Lung (tissue), 11 donors: ENCODE measurements at regions not wholly inside any gene's neighbourhood (a gene's known extent, or its start where the extent isn't known, plus 50 kb on each side); places are given as distances from the start of the nearest gene placed in this dataset.

Experiments used
- ATAC-seq: fragments of 200-7000 bp; cut with Tn5 transposase; one replicate; pipeline ENCODE4 v1.9.1; 2020; ENCODE audit warnings: moderate number of reproducible peaks; ENCODE audit not compliant: insufficient read depth, low FRiP score
- DNase-seq, 3 donors: peaks; one replicate each; pipeline ENCODE4 v3.0.0-alpha.2; 2013 to 2017
- H3K27ac ChIP-seq, 2 donors: one replicate each; pipeline ENCODE4 v1.5.1; 2013; ENCODE audit warnings: mild to moderate bottlenecking in 2 of 2, moderate library complexity in 2 of 2, control low read depth in 1 of 2, inconsistent platforms in 1 of 2, low read depth in 1 of 2, low read length in 1 of 2
- H3K27me3 ChIP-seq, 3 donors: one replicate each; pipeline ENCODE4 v1.5.1; 2013; ENCODE audit warnings: low read length in 2 of 3; ENCODE audit not compliant: control insufficient read depth in 3 of 3, insufficient read depth in 3 of 3
- H3K36me3 ChIP-seq, 4 donors: one replicate each; pipeline ENCODE4 v1.5.1; 2013; ENCODE audit warnings: low read length in 4 of 4, mild to moderate bottlenecking in 1 of 4, moderate library complexity in 1 of 4; ENCODE audit not compliant: control insufficient read depth in 4 of 4, insufficient read depth in 4 of 4
- H3K4me1 ChIP-seq, 5 donors: one replicate each; pipeline ENCODE4 v1.5.1; 2013; ENCODE audit warnings: low read length in 5 of 5, mild to moderate bottlenecking in 2 of 5, moderate library complexity in 1 of 5; ENCODE audit not compliant: control insufficient read depth in 5 of 5, insufficient read depth in 5 of 5
- H3K4me3 ChIP-seq: one replicate; pipeline ENCODE4 v1.5.1; 2013; ENCODE audit warnings: mild to moderate bottlenecking, control low read depth, moderate library complexity
- H3K9ac ChIP-seq, 2 donors: one replicate each; pipeline ENCODE4 v1.5.1; 2013; ENCODE audit warnings: low read length in 2 of 2, control low read depth in 1 of 2; ENCODE audit not compliant: insufficient read depth in 1 of 2
- H3K9me3 ChIP-seq, 4 donors: one replicate each; pipeline ENCODE4 v1.5.1; 2013; ENCODE audit warnings: low read length in 3 of 4, mild to moderate bottlenecking in 1 of 4, moderate library complexity in 1 of 4; ENCODE audit not compliant: control insufficient read depth in 4 of 4, insufficient read depth in 3 of 4
- WGBS, 2 donors: extraction: QIAGEN DNeasy Blood & Tissue Kit; methylation state at CpG; one replicate each; pipeline ENCODE4 v1.1.7; 2013; 5-methylcytosine and 5-hydroxymethylcytosine counted together
- TF ChIP-seq, protein P1 (sequence below): IDR thresholded peaks from 2 replicates; pipeline ENCODE4 v1.5.1; 2012; ENCODE audit warnings: mild to moderate bottlenecking; ENCODE audit errors: control extremely low read depth, extremely low read depth
- donor health status: control.
- donor health status: control.
- donor health status: Bipolar disorder and iron deficiency.
- donor health status: healthy.
- donor health status: DM: yes; HTN: yes; CAD: no.

DNA sequence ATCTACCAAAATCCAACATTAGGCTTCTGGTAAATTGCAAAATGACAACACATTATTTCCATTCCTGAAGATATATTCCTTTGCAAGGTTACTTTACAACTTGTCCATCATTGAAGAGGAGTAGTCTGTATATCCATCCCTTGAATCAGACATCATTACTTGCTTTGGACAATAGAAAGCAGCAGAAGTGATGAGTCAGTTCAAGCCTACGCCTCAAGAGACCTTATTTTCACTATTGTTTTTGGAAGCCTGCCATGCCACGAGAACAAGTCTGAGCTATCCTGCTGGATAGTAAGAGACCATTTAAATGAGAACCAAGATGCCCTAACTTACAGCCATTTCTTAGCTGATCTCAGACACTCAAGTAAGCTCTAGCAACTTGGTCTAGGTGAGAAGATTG, 246.0 kb upstream of the HHIP start:
- ATAC-seq (peak; percentile 11), DNase-seq (no peak)
- Histone ChIP-seq H3K9ac (no peak overlapping the region), H3K36me3 (no peaks in the 10 kb centered on the region), H3K4me3 (no peak overlapping the region), H3K9me3 (peaks cover 0 to 2% (median 0%) of the 10 kb centered on the region in 4 donors), H3K4me1 (no peaks in the 10 kb centered on the region), H3K27ac (no peak overlapping the region), H3K27me3 (no peaks in the 10 kb centered on the region)
- TF ChIP-seq, protein P1, sequence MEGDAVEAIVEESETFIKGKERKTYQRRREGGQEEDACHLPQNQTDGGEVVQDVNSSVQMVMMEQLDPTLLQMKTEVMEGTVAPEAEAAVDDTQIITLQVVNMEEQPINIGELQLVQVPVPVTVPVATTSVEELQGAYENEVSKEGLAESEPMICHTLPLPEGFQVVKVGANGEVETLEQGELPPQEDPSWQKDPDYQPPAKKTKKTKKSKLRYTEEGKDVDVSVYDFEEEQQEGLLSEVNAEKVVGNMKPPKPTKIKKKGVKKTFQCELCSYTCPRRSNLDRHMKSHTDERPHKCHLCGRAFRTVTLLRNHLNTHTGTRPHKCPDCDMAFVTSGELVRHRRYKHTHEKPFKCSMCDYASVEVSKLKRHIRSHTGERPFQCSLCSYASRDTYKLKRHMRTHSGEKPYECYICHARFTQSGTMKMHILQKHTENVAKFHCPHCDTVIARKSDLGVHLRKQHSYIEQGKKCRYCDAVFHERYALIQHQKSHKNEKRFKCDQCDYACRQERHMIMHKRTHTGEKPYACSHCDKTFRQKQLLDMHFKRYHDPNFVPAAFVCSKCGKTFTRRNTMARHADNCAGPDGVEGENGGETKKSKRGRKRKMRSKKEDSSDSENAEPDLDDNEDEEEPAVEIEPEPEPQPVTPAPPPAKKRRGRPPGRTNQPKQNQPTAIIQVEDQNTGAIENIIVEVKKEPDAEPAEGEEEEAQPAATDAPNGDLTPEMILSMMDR, result no peak
- 44 to 63% methylated on average over 2 of the region's 2 CpGs for WGBS, 2 donors

DNA sequence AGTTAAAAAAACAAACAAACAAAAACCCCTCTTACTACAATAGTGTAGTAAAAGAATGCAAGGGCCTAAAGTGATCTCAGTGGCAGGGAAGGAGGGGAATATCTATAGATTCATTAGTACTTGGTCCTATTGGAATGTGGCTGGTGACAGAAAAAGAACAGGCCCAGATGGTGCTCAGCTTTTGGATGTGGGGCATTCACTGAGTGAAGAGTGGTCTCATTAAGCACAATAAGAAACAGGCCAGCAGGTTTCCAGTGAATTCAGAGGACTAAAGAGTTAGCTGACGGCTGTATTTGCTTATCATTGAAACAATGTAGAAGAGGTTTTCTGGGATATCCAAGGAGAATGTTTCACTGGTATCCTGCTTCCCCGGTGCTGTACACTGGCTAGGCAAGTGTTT, 243.8 kb upstream of the HHIP start:
- Histone ChIP-seq H3K27ac (no peak overlapping the region), H3K36me3 (no peaks in the 10 kb centered on the region), H3K9me3 (peaks cover 0 to 2% (median 0%) of the 10 kb centered on the region in 4 donors), H3K9ac (no peak overlapping the region), H3K4me3 (no peak overlapping the region), H3K27me3 (no peaks in the 10 kb centered on the region), H3K4me1 (no peaks in the 10 kb centered on the region)
- ATAC-seq (no peak), DNase-seq (no peak)
- TF ChIP-seq, protein P1, result no peak
- 70 to 85% methylated on average over 2 of the region's 2 CpGs for WGBS, 2 donors

DNA sequence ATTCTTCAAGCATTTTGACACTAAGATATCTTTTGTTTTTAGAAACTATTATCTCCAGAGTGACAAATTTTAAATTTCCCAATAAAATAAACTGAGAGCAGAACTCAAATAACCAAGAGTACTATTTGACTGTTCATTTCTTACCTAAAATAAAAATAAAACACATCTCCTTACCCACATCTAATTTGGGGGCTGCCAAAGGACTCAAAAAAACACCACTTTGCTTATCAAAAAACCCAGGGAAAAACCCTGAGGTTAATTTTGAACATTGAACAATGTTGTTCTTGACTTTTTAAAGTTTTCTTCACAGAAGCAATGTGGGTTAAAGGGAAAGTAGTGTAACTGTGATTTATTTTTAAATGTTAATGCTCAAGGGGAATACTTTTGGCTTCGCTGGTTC, 243.0 kb upstream of the HHIP start:
- WGBS, 2 donors, result 73 to 78% methylated on average over 1 of the region's 1 CpG
- no peak for ATAC-seq

More for the DNA sequence above, 243.0 kb upstream of the HHIP start:
- Histone ChIP-seq H3K9ac (no peak overlapping the region), H3K27me3 (no peaks in the 10 kb centered on the region), H3K4me3 (no peak overlapping the region), H3K4me1 (no peaks in the 10 kb centered on the region), H3K27ac (no peak overlapping the region), H3K9me3 (peaks cover 0 to 2% (median 0%) of the 10 kb centered on the region in 4 donors), H3K36me3 (no peaks in the 10 kb centered on the region)
- TF ChIP-seq, protein P1, result no peak
- no peak for DNase-seq
